NCI-H146 (cell line): ENCODE measurements at regions not wholly inside any gene's neighbourhood (a gene's known extent, or its start where the extent isn't known, plus 50 kb on each side); places are given as distances from the start of the nearest gene placed in this dataset.
"Not testable (repeated sequence)": the region's sequence is repeated elsewhere in the genome, so short reads cannot be mapped to it uniquely, and the experiment has no call there.

Experiments
- DNase-seq: peaks from one replicate; lab custom pipeline; 2025; lab: John Stamatoyannopoulos, UW

DNA sequence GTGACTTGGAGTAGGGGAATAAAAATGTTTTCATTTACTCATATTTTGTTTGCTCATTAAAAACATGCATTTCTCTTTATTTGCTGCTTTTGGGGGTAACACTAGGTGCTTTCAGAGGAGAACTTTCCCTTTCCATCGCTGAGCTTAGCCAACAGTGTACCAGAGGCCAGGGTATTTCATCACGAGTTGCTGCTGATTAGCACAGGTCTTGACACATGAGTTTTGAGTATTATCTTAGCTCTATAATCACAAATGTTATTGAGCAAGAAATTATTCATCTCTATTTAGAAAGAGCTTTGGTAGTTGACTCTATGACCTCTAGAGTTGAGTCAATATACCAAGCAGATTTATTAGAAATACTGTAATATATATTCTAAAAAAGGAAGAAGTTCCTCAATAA is 375.9 kb downstream of the NXPH1 start:
- DNase-seq = no peak

DNA sequence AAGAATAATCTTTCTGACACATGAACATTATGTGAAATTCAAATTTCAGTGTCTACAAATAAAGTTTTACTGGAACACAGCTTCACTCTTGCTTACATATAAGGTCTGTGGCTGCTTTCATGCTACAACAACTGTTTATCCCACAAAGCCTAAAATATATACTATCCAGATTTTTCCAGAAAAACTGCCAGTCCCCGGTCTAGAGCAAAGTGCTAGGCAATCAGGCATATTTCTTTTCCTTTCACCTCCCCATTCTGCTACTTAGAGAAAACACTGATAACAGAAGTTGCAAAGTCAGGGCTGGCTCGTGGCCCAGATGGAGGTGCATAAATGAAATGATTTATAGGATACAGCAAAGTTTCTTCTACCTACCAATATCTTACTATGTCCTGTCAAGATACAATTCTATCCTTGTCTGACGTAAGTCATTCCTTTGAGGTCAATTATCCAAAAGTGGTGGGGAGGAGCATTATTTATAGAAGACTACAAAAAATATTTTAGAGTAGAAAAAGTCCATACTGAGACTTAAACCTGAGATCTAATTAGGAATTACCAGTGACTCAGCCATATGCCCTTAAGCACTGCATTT is 384.1 kb downstream of the NXPH1 start:
- no peak for DNase-seq

DNA sequence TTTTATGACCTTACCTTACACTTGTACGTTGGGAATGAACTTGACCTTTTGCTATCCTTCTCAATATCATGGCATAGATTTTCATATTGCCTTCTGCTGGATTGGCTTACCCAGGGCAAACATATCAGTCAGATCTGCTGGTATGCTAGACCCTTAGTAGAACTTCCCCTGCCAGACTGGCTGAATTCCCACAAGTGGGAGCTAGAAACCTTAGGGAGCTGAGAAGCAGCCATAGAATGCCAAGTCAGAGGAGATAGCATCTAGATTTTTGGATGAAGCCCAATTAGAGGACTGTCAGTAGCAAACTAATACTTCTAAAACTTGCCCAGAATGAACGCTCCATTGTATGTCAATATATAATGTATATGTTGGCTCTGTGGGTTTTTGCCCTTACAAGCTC is 385.0 kb downstream of the NXPH1 start:
- DNase-seq = no peak

DNA sequence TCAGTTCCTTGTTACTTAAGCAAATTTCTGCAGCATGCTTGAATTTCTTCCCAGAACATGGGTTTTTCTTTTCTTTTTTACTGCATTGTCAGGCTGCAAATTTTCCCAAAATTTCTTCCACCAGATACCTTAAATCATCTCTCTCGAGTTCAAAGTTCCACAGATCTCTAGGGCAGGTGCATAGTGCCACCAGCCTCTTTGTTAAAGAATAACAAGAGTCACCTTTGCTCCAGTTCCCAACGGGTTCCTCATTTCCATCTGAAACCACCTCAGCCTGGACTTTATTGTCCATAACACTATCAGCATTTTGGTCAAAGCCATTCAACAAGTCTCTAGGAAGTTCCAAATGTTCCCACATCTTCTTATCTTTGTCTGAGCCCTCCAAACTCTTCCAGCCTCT is 389.2 kb downstream of the NXPH1 start:
- DNase-seq = no peak

DNA sequence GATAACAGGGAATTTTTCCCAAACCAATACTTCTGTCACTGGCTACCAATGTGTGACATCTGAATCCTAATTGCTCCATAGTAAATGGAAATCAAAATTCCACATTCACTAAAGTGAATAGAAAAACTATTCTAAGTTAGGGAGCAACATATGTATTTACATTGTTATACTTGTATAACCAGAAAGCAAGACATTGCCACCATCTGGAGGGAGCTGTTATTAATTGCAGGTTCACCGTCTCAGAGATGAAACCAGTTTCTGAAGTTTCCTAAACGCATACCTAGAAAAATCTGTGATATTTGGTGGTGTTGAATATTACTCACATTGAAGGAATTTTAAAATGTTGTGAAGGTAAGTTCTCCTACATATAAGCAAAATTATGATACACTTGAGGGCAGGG is 390.1 kb downstream of the NXPH1 start:
- DNase-seq = no peak

DNA sequence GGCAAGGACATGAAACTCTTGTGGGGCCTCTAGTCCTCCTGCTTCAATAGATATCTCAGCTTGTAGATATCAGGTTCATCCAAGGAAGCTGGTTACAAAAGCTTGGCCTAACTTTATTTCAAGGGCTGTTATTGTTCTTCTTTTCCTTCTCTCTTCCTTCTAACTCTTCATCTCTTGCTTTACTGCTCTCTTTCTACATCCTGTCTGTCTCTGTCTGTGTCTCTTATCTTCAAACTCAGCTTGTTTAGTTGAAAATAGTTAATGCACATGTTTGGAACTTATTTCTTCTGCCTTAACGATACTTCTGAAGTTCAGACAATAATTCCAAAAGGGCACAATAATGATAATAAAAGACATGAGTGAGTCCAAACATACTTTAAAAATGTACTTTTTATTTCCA is 393.9 kb downstream of the NXPH1 start:
- DNase-seq = no peak

DNA sequence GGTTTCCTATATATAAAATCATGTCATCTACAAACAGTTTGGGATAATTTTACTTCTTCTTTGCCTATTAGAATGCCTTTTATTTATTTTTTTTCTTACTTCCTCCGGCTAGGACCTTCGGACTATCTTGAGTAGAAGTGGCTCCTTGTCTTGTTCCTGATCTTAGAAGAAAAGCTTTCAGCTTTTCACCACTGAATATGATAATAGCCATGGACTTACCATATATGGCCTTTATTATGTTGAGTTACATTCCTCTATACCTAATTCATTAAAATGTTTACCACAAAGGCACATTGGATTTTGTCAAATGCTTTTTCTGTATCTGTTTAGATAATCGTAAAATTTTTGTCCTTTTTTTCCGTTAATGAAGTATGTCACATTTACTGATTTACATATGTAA is 395.7 kb downstream of the NXPH1 start:
- DNase-seq = no peak

DNA sequence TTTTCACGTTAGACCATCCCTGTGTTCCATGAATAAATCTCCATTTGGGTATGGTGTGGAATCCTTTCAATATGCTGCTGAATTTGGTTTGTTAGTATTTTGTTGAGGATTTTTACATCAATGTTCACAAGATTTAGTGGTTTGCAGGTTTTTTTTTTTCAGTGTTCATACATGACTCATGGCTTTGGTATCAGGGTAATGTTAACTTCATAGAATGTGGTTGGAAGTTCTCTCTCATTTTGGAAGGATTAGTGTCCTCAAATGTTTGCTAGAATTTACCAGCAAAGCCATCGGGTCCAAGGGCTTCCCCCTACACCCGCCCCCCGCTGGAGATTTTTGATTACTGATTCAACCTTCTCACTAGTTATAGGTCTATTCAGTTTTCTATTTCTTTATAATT is 398.0 kb downstream of the NXPH1 start:
- no peak for DNase-seq

DNA sequence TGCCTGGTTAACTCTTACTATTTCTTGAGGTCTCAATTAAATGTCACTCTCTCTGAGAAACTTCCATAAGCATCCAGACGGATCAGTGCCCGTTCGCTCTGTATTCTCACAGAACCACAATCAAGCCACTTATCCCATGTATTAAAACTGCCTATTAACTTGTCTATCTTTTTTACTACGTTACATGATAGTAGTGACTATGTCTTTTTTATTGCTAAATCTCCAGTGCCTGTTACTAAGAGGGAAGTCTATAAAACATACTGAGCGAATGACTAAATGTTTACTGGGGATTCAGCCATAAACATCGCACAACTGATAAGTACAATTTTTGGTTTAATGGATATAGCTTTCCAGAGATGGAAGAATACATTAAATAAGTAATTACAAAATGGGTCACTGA is 399.9 kb downstream of the NXPH1 start:
- DNase-seq = no peak

DNA sequence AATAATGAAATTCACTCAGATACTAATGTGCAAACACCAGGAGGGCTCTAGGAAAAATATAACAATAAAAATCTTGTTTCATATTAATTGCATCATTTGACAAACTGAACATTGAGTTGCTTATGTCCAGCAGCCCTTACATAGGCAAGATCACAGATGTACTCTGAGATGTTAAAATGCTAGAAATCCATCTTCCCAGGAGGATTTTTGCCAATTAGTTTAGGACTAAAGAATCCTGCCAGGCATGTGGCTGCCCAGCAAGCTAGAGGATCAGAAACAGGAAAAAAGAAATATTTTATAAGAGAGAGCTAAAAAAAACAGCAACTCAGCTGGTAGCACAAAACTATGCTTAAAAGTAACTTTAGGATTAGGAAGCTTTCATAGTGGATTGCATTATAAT is 407.8 kb downstream of the NXPH1 start:
- DNase-seq = no peak

DNA sequence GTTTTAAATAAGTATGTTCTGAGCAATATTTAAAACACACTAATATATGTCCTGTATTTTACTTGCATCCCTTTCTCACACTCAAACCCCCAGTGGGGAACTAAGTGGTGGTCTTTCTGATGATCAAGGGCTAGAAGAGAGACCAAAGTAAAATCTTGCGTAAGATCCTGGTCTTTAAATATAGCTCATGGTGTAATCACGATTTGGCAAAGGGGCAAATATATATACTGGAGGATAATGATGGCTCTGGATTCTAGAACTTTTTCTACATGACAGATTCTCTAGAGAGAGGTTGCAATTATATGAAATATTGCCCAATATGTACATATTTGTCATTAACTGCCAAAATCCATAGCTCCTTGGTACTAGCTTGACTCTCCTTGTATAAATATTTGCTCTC is 438.3 kb downstream of the NXPH1 start:
- DNase-seq = no peak

DNA sequence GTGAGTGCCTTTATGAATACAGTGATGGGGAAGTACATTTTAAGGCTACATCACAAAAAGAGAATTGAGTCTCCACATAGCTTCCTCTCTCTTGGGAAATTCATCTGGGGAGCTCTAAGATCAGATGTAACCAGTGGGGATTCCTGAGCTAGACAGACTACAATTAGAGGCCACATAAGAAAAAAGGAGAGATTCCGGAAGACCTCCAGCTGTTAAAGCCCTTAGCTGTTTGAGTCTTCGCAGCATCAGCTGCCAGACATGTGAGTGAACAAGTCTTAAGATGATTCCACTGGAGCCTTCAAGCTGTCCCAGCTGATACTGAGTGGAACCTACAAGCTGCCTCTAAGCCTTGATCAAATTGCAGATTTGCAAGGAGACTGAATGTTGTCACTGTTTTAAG is 448.5 kb downstream of the NXPH1 start:
- no peak for DNase-seq

DNA sequence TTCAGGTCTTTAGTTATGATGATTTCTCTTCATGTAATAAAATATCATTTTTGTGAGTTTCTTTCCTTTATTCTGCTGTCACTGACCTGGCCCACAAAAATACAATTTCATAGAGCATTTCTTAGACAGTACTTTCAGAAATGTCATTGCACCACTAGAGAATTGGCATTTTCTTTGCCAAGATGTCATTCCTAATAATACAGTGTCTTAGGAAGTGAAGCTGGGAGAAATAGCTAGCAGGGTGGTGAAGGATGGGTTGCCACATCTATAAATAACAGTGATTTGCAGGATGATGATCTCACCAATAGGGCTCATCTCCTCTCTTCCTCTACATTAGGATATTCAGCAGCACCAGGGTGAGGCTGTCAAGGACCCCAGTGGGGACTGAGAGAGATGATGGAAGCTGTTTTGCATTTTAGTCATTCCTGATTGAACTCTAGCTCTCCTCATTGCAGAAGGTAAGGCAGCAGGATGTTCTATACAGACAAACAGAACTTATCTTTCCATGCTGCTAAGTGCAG is 452.1 kb downstream of the NXPH1 start:
- no peak for DNase-seq

DNA sequence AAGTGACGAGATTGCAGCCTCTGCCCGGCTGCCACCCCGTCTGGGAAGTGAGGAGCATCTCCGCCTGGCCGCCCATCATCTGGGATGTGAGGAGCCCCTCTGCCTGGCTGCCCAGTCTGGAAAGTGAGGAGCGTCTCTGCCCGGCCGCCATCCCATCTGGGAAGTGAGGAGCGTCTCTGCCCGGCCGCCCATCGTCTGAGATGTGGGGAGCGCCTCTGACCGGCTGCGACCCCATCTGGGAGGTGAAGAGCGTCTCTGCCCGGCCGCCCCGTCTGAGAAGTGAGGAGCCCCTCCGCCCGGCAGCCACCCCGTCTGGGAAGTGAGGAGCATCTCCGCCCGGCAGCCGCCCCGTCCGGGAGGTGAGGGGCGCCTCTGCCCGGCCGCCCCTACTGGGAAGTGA is 456.9 kb downstream of the NXPH1 start:
- not testable (repeated sequence) for DNase-seq

DNA sequence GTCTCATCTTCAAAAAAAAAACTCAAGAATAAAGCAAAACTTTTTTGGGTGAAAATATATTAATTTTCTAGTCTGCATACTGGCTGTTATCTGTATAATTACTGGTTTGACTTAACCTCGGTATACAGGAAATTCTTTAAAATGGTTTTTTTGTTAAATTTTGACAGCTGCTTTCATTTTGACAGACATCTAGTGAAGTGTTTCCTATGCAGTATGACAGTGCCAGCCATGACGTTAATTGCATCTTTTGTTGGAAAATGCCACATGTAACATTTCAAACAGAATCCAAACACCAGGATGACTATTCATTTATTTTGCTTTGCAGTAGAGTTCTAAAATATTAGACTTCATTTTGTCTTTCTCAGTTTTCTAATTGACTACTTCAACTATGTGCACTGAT is 460.4 kb downstream of the NXPH1 start:
- DNase-seq = no peak

DNA sequence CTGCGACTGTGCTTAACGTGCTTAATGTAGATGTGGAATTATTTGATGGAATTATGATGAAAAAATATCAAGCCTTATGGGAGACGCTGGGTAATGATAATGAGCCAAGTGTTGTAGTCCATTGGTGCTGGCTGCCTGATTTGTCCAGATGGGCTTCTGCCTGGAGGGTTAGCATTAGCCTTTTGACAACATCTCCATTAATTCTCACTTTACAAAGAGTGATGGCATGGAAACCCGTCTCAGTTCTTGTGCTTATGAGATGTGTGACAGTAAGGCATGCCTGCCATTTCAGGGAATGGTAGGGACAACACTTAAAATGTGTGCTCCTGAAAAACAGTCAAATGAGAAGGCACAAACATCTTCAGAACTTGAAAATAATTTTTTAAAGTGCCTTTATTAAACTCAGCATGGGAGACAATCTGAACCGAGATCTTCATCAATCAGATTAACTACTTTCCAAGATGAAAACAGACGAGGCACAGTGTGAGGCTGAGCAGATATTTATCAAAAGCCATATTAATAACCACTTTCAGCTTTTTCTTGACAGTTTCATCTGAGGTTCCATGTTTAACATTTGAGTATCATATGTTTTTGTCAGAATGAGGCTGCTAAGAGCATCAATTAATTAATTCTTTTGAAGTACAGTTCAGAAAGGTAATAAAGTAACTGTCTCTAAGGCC is 473.1 kb downstream of the NXPH1 start:
- DNase-seq = no peak

DNA sequence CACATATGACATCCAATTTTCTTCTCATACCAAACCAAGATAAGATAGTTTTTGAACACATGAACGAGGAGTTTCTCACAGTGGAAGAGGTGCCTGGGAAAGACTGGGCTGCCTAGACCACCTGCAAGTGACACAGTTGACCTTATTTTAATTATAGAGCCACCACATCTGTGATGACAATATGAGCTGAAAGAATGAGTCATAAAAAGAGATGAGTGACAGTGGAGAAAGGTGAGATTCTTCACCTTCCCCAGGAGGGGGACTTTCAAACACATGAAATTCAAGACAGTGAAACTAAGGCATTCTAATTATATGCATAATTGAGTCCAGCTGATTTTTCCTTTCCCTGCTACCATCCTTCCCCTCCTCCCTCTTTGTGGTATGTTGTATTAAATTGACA is 475.5 kb downstream of the NXPH1 start:
- DNase-seq = peak; percentile 7

DNA sequence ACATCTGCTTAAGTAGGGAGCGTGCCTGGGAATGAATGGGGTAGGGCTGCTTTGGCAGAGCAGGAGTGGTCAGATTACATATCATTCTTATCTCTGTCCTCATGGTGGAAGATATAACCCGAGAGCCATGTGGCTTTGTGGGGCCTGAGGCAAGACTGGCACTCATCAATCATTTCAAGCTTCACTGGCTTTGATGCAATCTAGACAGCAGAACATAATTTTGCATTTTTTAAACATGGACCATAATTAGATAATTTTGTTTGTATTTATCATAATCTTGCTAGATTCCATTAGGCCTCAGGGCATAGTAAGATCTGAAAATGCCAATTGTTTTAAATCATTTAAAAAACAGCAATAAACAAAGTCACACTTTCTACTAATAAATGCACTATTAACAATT is 480.3 kb downstream of the NXPH1 start:
- peak; percentile 8 for DNase-seq

DNA sequence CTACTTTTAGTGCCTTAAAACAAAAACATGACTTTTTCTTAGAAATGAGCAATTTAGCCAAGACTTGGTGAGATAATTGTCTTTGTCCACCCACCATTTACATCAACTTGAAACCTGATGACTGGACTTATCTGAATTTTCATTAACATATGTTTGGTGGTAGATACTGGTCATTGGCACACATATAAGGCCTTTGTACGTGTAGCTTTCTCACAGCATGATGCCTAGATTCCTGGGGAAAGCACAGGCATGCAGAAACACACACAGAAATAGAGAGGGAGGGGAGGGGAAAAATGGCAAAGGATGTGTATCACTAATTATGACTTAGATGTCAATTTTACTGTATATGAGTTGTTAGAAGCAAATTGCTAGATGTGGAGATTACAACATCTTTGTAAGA is 488.4 kb downstream of the NXPH1 start:
- DNase-seq = peak; percentile 43

DNA sequence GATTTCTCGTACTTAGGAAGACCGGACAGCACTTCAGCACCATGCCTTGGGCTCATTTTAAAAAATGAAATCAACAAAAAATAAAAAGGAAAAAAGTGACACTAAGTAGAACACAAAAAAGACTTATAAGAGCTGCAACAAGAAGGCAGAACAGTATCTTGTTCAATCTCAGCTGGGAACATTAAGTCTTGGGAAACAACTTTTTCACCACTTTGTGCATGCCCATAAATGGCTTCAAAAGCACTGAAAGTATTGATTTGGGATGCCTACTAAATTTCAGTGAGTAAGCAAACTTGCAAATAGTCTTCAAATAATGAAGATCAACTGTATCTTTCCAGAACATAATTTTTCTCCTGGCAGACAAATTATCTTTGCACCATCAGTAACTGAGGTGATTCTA is 489.3 kb downstream of the NXPH1 start:
- DNase-seq = no peak

DNA sequence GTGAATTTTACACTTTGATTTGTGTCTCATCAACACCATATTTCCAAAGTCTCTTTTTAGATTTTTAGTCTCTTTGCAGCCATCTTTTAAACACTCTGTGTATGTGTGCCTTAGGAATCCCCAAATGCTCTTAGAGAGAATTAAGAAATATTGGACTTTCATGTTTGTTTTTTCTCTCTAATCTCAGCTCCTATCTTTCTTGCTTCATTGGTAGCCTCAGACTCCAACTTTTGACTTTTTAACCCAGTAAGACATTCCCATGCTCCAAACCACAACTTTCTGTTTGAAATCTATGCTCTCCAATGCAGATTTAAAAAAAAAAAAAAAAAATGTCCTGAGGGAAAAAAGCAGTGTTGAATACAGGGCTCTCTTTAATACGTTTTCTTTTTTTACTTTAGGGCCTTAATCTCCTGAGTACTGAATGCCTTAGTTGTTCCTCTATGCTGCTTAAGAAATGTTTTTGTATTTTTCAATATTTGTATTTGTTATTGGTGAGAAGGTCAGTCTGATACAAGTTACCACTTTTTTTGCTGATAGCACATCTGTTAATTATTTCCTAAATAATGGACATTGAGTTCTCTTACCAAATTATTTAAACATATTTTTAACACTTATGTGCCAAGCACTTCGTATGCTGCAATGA is 489.9 kb downstream of the NXPH1 start:
- DNase-seq = no peak

DNA sequence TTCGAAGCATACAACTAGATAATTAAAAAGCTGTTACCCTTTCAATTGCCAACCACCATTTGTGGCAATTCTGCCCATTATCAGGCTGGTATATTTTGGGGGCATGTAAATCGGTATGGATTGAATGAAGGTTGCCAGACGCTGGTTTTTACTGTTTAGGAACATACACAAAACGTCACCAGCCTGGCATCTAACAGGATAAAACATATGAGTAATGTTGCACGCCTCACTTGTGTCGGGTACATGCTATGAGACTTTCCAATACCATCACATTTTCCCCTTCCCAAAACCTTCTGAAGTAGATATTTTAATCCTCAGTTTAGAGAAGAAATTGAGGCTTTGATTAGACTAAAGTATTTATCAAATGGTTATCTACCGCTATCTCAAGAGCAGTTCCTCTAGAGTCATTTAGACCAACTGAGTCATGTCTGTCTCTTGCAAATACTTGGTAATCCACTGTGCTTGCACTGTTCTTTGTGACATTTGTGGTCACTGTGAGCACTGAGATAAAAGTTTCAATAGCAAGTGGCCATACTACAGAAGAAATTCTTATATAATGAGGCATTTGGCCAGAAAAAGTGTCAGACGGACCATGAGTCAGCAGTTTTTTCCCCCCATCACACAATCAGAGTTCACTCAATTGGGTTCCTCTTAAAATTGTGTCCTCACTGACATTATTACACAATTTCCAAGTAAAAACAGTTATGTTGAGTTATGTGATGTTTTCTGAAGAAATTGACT is 498.7 kb downstream of the NXPH1 start:
- DNase-seq = no peak

DNA sequence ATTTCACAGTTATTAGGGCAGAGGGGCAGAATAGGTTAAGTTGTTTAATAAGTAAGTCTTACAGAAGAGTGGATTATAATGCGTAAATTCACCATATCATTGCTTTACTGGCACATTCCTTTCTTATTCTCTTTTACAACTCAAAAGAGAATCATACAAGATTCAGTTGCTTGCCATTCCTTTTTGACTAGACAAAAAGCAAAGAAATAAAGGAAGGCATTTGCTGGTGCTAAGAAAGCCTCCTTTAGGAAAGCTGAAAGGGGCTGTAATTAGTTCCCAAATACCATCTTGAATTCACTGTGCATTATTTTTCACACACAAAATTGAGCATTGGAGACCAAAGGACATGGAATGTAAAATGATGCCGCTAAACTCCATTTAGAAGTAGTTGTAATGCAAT is 499.3 kb downstream of the NXPH1 start:
- DNase-seq = no peak
